Type B pancreatic cell (in vitro differentiated cells): ENCODE measurements at regions not wholly inside any gene's neighbourhood (a gene's known extent, or its start where the extent isn't known, plus 50 kb on each side); places are given as distances from the start of the nearest gene placed in this dataset.

Source experiments
- DNase-seq: peaks from one replicate; pipeline ENCODE4 v3.0.0; 2021; ENCODE audit warnings: mixed read lengths; ENCODE audit not compliant: unreplicated experiment; ENCODE audit errors: extremely low spot score
- H3K27ac Mint-ChIP-seq: 2 replicates; pipeline ENCODE4 v1.8.0; 2021; ENCODE audit warnings: mild to moderate bottlenecking, mixed read lengths
- H3K27me3 Mint-ChIP-seq: 2 replicates; pipeline ENCODE4 v1.8.0; 2021; ENCODE audit warnings: mixed read lengths
- H3K36me3 Mint-ChIP-seq: 2 replicates; pipeline ENCODE4 v1.8.0; 2021; ENCODE audit warnings: mixed read lengths
- H3K4me1 Mint-ChIP-seq: one replicate; pipeline ENCODE4 v1.8.0; 2021; ENCODE audit warnings: mixed read lengths; ENCODE audit not compliant: unreplicated experiment
- H3K4me3 Mint-ChIP-seq: 2 replicates; pipeline ENCODE4 v1.8.0; 2021; ENCODE audit warnings: mild to moderate bottlenecking, mixed read lengths
- H3K9me3 Mint-ChIP-seq: 2 replicates; pipeline ENCODE4 v1.8.0; 2021; ENCODE audit warnings: mixed read lengths
- CTCF ChIP-seq: fragments of 200-600 bp; sonication (generic); conservative IDR thresholded peaks from 2 replicates; pipeline ENCODE4 v1.5.0; 2021; ENCODE audit warnings: antibody characterized with exemption, mild to moderate bottlenecking

- no peak for DNase-seq
- TF ChIP-seq CTCF, result no peak
- Mint-ChIP-seq H3K9me3 (peaks cover 9% of the 10 kb centered on the region), H3K4me3 (no peak overlapping the region), H3K36me3 (no peaks in the 10 kb centered on the region), H3K27me3 (no peaks in the 10 kb centered on the region), H3K4me1 (no peaks in the 10 kb centered on the region), H3K27ac (no peak overlapping the region)
These were observed 140.1 kb upstream of the FRG1 start for GRCh38 chr4:189800545-189801088.

GRCh38 chr4:189802884-189803283, 137.8 kb upstream of the FRG1 start:
- no peak for DNase-seq
- H3K4me1 Mint-ChIP-seq, result no peaks in the 10 kb centered on the region
- peaks cover 9% of the 10 kb centered on the region for H3K9me3 Mint-ChIP-seq
- TF ChIP-seq CTCF, result peak; percentile 25
- no peaks in the 10 kb centered on the region for H3K27me3 Mint-ChIP-seq
- H3K4me3 Mint-ChIP-seq, result no peak overlapping the region
- no peak overlapping the region for H3K27ac Mint-ChIP-seq
- no peaks in the 10 kb centered on the region for H3K36me3 Mint-ChIP-seq

GRCh38 chr4:189804894-189805293, 135.8 kb upstream of the FRG1 start:
- Mint-ChIP-seq H3K4me1 (no peaks in the 10 kb centered on the region), H3K27ac (no peak overlapping the region), H3K27me3 (no peaks in the 10 kb centered on the region), H3K4me3 (no peak overlapping the region), H3K9me3 (peaks cover 9% of the 10 kb centered on the region), H3K36me3 (no peaks in the 10 kb centered on the region)
- no peak for DNase-seq
- TF ChIP-seq CTCF, result no peak

GRCh38 chr4:189806506-189806905, 134.2 kb upstream of the FRG1 start:
- no peak overlapping the region for H3K27ac Mint-ChIP-seq
- H3K27me3 Mint-ChIP-seq, result no peaks in the 10 kb centered on the region
- no peak overlapping the region for H3K4me3 Mint-ChIP-seq
- no peaks in the 10 kb centered on the region for H3K4me1 Mint-ChIP-seq
- H3K36me3 Mint-ChIP-seq, result no peaks in the 10 kb centered on the region
- peaks cover 15% of the 10 kb centered on the region for H3K9me3 Mint-ChIP-seq
- no peak for TF ChIP-seq CTCF
- DNase-seq, result no peak

- no peak for DNase-seq
- H3K4me1 Mint-ChIP-seq, result no peaks in the 10 kb centered on the region
- H3K27ac Mint-ChIP-seq, result no peak overlapping the region
- no peaks in the 10 kb centered on the region for H3K27me3 Mint-ChIP-seq
- H3K36me3 Mint-ChIP-seq, result no peaks in the 10 kb centered on the region
- peaks cover 11% of the 10 kb centered on the region for H3K9me3 Mint-ChIP-seq
- no peak for TF ChIP-seq CTCF
- H3K4me3 Mint-ChIP-seq, result no peak overlapping the region
These were observed 133.6 kb upstream of the FRG1 start for GRCh38 chr4:189807031-189807430.

GRCh38 chr4:189809241-189809735, 131.4 kb upstream of the FRG1 start:
- DNase-seq, result no peak
- no peaks in the 10 kb centered on the region for H3K36me3 Mint-ChIP-seq
- no peak overlapping the region for H3K4me3 Mint-ChIP-seq
- H3K9me3 Mint-ChIP-seq, result peaks cover 11% of the 10 kb centered on the region
- no peak overlapping the region for H3K27ac Mint-ChIP-seq
- TF ChIP-seq CTCF, result no peak
- no peaks in the 10 kb centered on the region for H3K27me3 Mint-ChIP-seq
- H3K4me1 Mint-ChIP-seq, result no peaks in the 10 kb centered on the region
